Calu3 (cell line): ENCODE measurements at regions not wholly inside any gene's neighbourhood (a gene's known extent, or its start where the extent isn't known, plus 50 kb on each side); places are given as distances from the start of the nearest gene placed in this dataset.

Experiments
- BruUV-seq: library from RNA; stranded (reverse); fragments of 400-500 nt; replicated peaks from 2 replicates; lab custom pipeline; 2021; lab: Mats Ljungman, UMichigan
- CTCF ChIA-PET: fragments of 300-600 bp; sonication (Branson Sonifier 250); formaldehyde crosslinking; loops from one replicate; lab custom pipeline; 2022; ENCODE audit warnings: antibody characterized with exemption; lab: Charles Lee
- DNase-seq: peaks from one replicate; pipeline ENCODE4 v3.0.0; 2022
- H3K27ac Mint-ChIP-seq: one replicate; pipeline ENCODE4 v1.8.0; 2022; ENCODE audit warnings: mixed read lengths; ENCODE audit not compliant: unreplicated experiment
- H3K27me3 Mint-ChIP-seq: one replicate; pipeline ENCODE4 v1.8.0; 2022; ENCODE audit warnings: mixed read lengths; ENCODE audit not compliant: unreplicated experiment
- H3K36me3 Mint-ChIP-seq: one replicate; pipeline ENCODE4 v1.8.0; 2022; ENCODE audit warnings: mild to moderate bottlenecking, moderate library complexity, mixed read lengths; ENCODE audit not compliant: insufficient read depth, unreplicated experiment
- H3K4me1 Mint-ChIP-seq: one replicate; pipeline ENCODE4 v1.8.0; 2022; ENCODE audit warnings: mild to moderate bottlenecking, low read depth, mixed read lengths; ENCODE audit not compliant: unreplicated experiment
- H3K4me3 Mint-ChIP-seq: one replicate; pipeline ENCODE4 v1.8.0; 2022; ENCODE audit warnings: mild to moderate bottlenecking, low read depth, moderate library complexity, mixed read lengths; ENCODE audit not compliant: unreplicated experiment
- H3K9me3 Mint-ChIP-seq: one replicate; pipeline ENCODE4 v1.8.0; 2022; ENCODE audit warnings: low read depth, mixed read lengths; ENCODE audit not compliant: unreplicated experiment
- CTCF ChIP-seq: fragments of 200-600 bp; IDR thresholded peaks from one replicate; pipeline ENCODE4 v1.8.0; 2022; ENCODE audit warnings: antibody characterized with exemption; ENCODE audit not compliant: unreplicated experiment
- intact Hi-C: fragments of 100-400 bp; cut with micrococcal nuclease; formaldehyde crosslinking; loops from one replicate; pipeline ENCODE4 v1.10.0; 2022; ENCODE audit not compliant: unreplicated experiment

GRCh38 chr20:39619271-39619785 lies 657.2 kb downstream of the DHX35 start:
- H3K9me3 Mint-ChIP-seq: peaks cover 10% of the 10 kb centered on the region
- BruUV-seq: no TSS peak
- no peaks in the 10 kb centered on the region for H3K36me3 Mint-ChIP-seq
- H3K4me1 Mint-ChIP-seq: no peaks in the 10 kb centered on the region
- intact Hi-C loops: no loop called here
- CTCF ChIA-PET: no interaction called here
- H3K4me3 Mint-ChIP-seq: no peak overlapping the region
- no peak for DNase-seq
- H3K27me3 Mint-ChIP-seq: no peaks in the 10 kb centered on the region
- H3K27ac Mint-ChIP-seq: no peak overlapping the region
- no peak for TF ChIP-seq CTCF

GRCh38 chr20:39611901-39612300 lies 649.8 kb downstream of the DHX35 start:
- no peaks in the 10 kb centered on the region for H3K27me3 Mint-ChIP-seq
- no peaks in the 10 kb centered on the region for H3K36me3 Mint-ChIP-seq
- peaks cover 19% of the 10 kb centered on the region for H3K9me3 Mint-ChIP-seq
- no peak for DNase-seq
- no peaks in the 10 kb centered on the region for H3K4me1 Mint-ChIP-seq
- H3K4me3 Mint-ChIP-seq: no peak overlapping the region
- no peak overlapping the region for H3K27ac Mint-ChIP-seq
- CTCF ChIA-PET: no interaction called here
- no TSS peak for BruUV-seq
- TF ChIP-seq CTCF: no peak
- intact Hi-C loops: no loop called here

GRCh38 chr20:39607141-39607540 lies 645.0 kb downstream of the DHX35 start:
- H3K4me3 Mint-ChIP-seq: no peak overlapping the region
- DNase-seq: no peak
- intact Hi-C loops: no loop called here
- no peak overlapping the region for H3K27ac Mint-ChIP-seq
- no peaks in the 10 kb centered on the region for H3K4me1 Mint-ChIP-seq
- H3K27me3 Mint-ChIP-seq: no peaks in the 10 kb centered on the region
- TF ChIP-seq CTCF: no peak
- BruUV-seq: no TSS peak
- CTCF ChIA-PET: no interaction called here
- H3K9me3 Mint-ChIP-seq: peaks cover 21% of the 10 kb centered on the region
- H3K36me3 Mint-ChIP-seq: no peaks in the 10 kb centered on the region

GRCh38 chr20:39605908-39606307 lies 643.8 kb downstream of the DHX35 start:
- Mint-ChIP-seq H3K27ac (no peak overlapping the region), H3K4me3 (no peak overlapping the region), H3K27me3 (no peaks in the 10 kb centered on the region), H3K4me1 (no peaks in the 10 kb centered on the region), H3K36me3 (no peaks in the 10 kb centered on the region), H3K9me3 (peaks cover 17% of the 10 kb centered on the region)
- intact Hi-C loops: no loop called here
- CTCF ChIA-PET: no interaction called here
- BruUV-seq: no TSS peak
- no peak for DNase-seq
- TF ChIP-seq CTCF: no peak
